NCI-H1436 treated with DMSO at 0.1 percent for 48 hours (cell line): ENCODE measurements at regions not wholly inside any gene's neighbourhood (a gene's known extent, or its start where the extent isn't known, plus 50 kb on each side); places are given as distances from the start of the nearest gene placed in this dataset.
A peak's percentile ranks its signal among the peaks of the same experiment; 100 is the strongest.
"Not testable (repeated sequence)": the region's sequence is repeated elsewhere in the genome, so short reads cannot be mapped to it uniquely, and the experiment has no call there.

Experiments
- DNase-seq: peaks from one replicate; lab custom pipeline; 2025; lab: John Stamatoyannopoulos, UW

- DNase-seq: no peak
These were observed 428.5 kb downstream of the SPRY2 start for GRCh38 chr13:79912403-79912802.

GRCh38 chr13:79910875-79911540 lies 429.9 kb downstream of the SPRY2 start:
- no peak for DNase-seq

GRCh38 chr13:79909644-79910043 lies 428.7 kb downstream of the NDFIP2 start:
- DNase-seq: no peak

- DNase-seq: no peak
These were observed 427.4 kb downstream of the NDFIP2 start for GRCh38 chr13:79908381-79908780.

- DNase-seq: no peak
These were observed 426.6 kb downstream of the NDFIP2 start for GRCh38 chr13:79907527-79907926.

GRCh38 chr13:79906345-79906744 lies 425.4 kb downstream of the NDFIP2 start:
- DNase-seq: no peak

- no peak for DNase-seq
These were observed 424.1 kb downstream of the NDFIP2 start for GRCh38 chr13:79905018-79905417.

GRCh38 chr13:79904581-79904980 lies 423.6 kb downstream of the NDFIP2 start:
- DNase-seq: no peak

- DNase-seq: peak; percentile 24
These were observed 420.4 kb downstream of the NDFIP2 start for GRCh38 chr13:79901336-79901735.

- DNase-seq: no peak
These were observed 419.4 kb downstream of the NDFIP2 start for GRCh38 chr13:79900356-79900755.

- no peak for DNase-seq
These were observed 418.0 kb downstream of the NDFIP2 start for GRCh38 chr13:79898996-79899395.

- DNase-seq: no peak
These were observed 417.4 kb downstream of the NDFIP2 start for GRCh38 chr13:79898202-79898826.

GRCh38 chr13:79896851-79897250 lies 415.9 kb downstream of the NDFIP2 start:
- no peak for DNase-seq

- no peak for DNase-seq
These were observed 414.5 kb downstream of the NDFIP2 start for GRCh38 chr13:79895416-79895815.

- not testable (repeated sequence) for DNase-seq
These were observed 406.3 kb downstream of the NDFIP2 start for GRCh38 chr13:79887278-79887677.

- DNase-seq: no peak
These were observed 405.6 kb downstream of the NDFIP2 start for GRCh38 chr13:79886601-79887000.

GRCh38 chr13:79884890-79885289 lies 403.9 kb downstream of the NDFIP2 start:
- no peak for DNase-seq

GRCh38 chr13:79883216-79883615 lies 402.3 kb downstream of the NDFIP2 start:
- no peak for DNase-seq

- no peak for DNase-seq
These were observed 399.9 kb downstream of the NDFIP2 start for GRCh38 chr13:79880818-79881217.

GRCh38 chr13:79874396-79875360 lies 393.7 kb downstream of the NDFIP2 start:
- DNase-seq: no peak

- no peak for DNase-seq
These were observed 390.6 kb downstream of the NDFIP2 start for GRCh38 chr13:79871594-79871993.

GRCh38 chr13:79870766-79871165 lies 389.8 kb downstream of the NDFIP2 start:
- DNase-seq: no peak

- DNase-seq: no peak
These were observed 389.2 kb downstream of the NDFIP2 start for GRCh38 chr13:79870123-79870522.
